OCI-LY7 (cell line): ENCODE measurements at regions not wholly inside any gene's neighbourhood (a gene's known extent, or its start where the extent isn't known, plus 50 kb on each side); places are given as distances from the start of the nearest gene placed in this dataset.

Experiments used
- BruUV-seq: library from RNA; stranded (reverse); fragments of 400-500 nt; replicated peaks from 2 replicates; lab custom pipeline; 2021; lab: Mats Ljungman, UMichigan
- CTCF ChIA-PET: fragments of 300-600 bp; sonication (Branson Sonifier 250); formaldehyde crosslinking; loops from one replicate; lab custom pipeline; 2022; ENCODE audit warnings: antibody characterized with exemption; ENCODE audit not compliant: unreplicated experiment; lab: Charles Lee
- POLR2A ChIA-PET: fragments of 300-600 bp; sonication (Branson Sonifier 250); formaldehyde crosslinking; loops from one replicate; lab custom pipeline; 2022; ENCODE audit warnings: antibody characterized with exemption; lab: Charles Lee
- DNase-seq: peaks from one replicate; pipeline ENCODE4 v3.0.0-alpha.2; 2015; ENCODE audit warnings: low spot score
- H2AFZ ChIP-seq: fragments of 200-600 bp; sonication (generic), shearing (Covaris generic); 2 replicates; pipeline ENCODE4 v1.6.1; 2014; ENCODE audit warnings: mild to moderate bottlenecking, antibody characterized with exemption, low read length, moderate library complexity
- H3K27ac ChIP-seq: fragments of 200-600 bp; sonication (generic); 2 replicates; pipeline ENCODE4 v1.5.1; 2014; ENCODE audit warnings: mixed run types, low read depth, mild to moderate bottlenecking, moderate library complexity, low read length, inconsistent platforms; ENCODE audit not compliant: poor library complexity, severe bottlenecking
- H3K36me3 ChIP-seq: fragments of 200-600 bp; sonication (generic); 2 replicates; pipeline ENCODE4 v1.6.1; 2014; ENCODE audit warnings: mild to moderate bottlenecking, antibody characterized with exemption, low read length, moderate library complexity, mixed read lengths; ENCODE audit not compliant: insufficient read depth
- H3K4me1 ChIP-seq: fragments of 200-600 bp; sonication (generic); 2 replicates; pipeline ENCODE4 v1.5.1; 2014; ENCODE audit warnings: mild to moderate bottlenecking, low read length; ENCODE audit not compliant: insufficient read depth, poor library complexity, severe bottlenecking
- H3K4me2 ChIP-seq: fragments of 200-600 bp; sonication (generic); 2 replicates; pipeline ENCODE4 v1.6.1; 2014; ENCODE audit warnings: mild to moderate bottlenecking, low read length
- H3K4me3 ChIP-seq: fragments of 200-600 bp; sonication (generic); 2 replicates; pipeline ENCODE4 v1.5.1; 2014; ENCODE audit warnings: mild to moderate bottlenecking, low read depth, low read length; ENCODE audit not compliant: poor library complexity, severe bottlenecking
- H3K79me2 ChIP-seq: fragments of 200-600 bp; sonication (generic); 2 replicates; pipeline ENCODE4 v1.6.1; 2016; ENCODE audit warnings: low read depth, mild to moderate bottlenecking, low read length, moderate library complexity, mixed read lengths; ENCODE audit not compliant: insufficient read depth
- H3K9me2 ChIP-seq: fragments of 200-600 bp; sonication (generic); 2 replicates; pipeline ENCODE4 v1.6.1; 2016; ENCODE audit warnings: mild to moderate bottlenecking, low read length, mixed read lengths; ENCODE audit not compliant: insufficient read depth
- H3K9me3 ChIP-seq: fragments of 200-600 bp; sonication (generic); 2 replicates; pipeline ENCODE4 v1.6.1; 2014; ENCODE audit warnings: mild to moderate bottlenecking, mixed run types, low read length, mixed read lengths
- H4K20me1 ChIP-seq: fragments of 200-600 bp; sonication (generic); 2 replicates; pipeline ENCODE4 v1.6.1; 2014; ENCODE audit warnings: mild to moderate bottlenecking, antibody characterized with exemption, low read length, moderate library complexity, mixed read lengths; ENCODE audit not compliant: insufficient read depth
- EZH2phosphoT487 ChIP-seq: fragments of 200-600 bp; sonication (generic); IDR thresholded peaks from 2 replicates; pipeline ENCODE4 v1.6.1; 2018; ENCODE audit warnings: low read depth, borderline replicate concordance, mild to moderate bottlenecking, mixed run types, antibody characterized with exemption, low read length, moderate library complexity, mixed read lengths
- intact Hi-C: fragments of 100-400 bp; cut with micrococcal nuclease; formaldehyde crosslinking; loops from one replicate; pipeline ENCODE4 v1.10.0; 2022; ENCODE audit not compliant: unreplicated experiment
- TF ChIP-seq, protein P1 (sequence below): fragments of 200-600 bp; sonication (generic); conservative IDR thresholded peaks from 2 replicates; pipeline ENCODE4 v1.5.1; 2014; ENCODE audit warnings: mild to moderate bottlenecking, antibody characterized with exemption, low read length, moderate library complexity, mixed read lengths

DNA sequence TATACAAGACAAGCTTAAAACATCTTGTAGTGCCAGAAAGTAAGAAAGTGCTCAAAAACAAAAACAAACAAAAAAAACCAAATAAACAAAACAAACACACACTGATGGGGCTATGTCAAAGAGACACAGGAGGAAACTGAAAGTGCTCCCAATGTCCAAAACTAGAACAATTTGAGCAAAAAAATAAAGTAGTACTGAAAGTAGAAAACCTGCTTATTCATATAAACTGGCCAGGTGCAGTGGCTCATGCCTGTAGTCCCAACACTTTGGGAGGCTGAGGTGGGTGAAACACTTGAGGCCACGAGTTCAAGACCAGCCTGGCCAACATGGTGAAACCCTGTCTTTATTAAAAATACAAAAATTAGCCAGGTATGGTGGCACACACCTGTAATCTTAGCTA lies 129.9 kb downstream of the GLUL start:
- CTCF ChIA-PET: no interaction called here
- no peak for TF ChIP-seq EZH2phosphoT487
- TF ChIP-seq, protein P1, sequence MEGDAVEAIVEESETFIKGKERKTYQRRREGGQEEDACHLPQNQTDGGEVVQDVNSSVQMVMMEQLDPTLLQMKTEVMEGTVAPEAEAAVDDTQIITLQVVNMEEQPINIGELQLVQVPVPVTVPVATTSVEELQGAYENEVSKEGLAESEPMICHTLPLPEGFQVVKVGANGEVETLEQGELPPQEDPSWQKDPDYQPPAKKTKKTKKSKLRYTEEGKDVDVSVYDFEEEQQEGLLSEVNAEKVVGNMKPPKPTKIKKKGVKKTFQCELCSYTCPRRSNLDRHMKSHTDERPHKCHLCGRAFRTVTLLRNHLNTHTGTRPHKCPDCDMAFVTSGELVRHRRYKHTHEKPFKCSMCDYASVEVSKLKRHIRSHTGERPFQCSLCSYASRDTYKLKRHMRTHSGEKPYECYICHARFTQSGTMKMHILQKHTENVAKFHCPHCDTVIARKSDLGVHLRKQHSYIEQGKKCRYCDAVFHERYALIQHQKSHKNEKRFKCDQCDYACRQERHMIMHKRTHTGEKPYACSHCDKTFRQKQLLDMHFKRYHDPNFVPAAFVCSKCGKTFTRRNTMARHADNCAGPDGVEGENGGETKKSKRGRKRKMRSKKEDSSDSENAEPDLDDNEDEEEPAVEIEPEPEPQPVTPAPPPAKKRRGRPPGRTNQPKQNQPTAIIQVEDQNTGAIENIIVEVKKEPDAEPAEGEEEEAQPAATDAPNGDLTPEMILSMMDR: no peak
- H3K9me3 ChIP-seq: no peaks in the 10 kb centered on the region
- no peak overlapping the region for H3K4me2 ChIP-seq
- H3K36me3 ChIP-seq: no peaks in the 10 kb centered on the region
- H2AFZ ChIP-seq: no peak overlapping the region
- intact Hi-C loops: no loop called here
- no peaks in the 10 kb centered on the region for H3K9me2 ChIP-seq
- no peak for DNase-seq
- H3K27ac ChIP-seq: no peak overlapping the region
- no peak overlapping the region for H3K4me3 ChIP-seq
- BruUV-seq: no TSS peak
- H3K4me1 ChIP-seq: no peaks in the 10 kb centered on the region
- POLR2A ChIA-PET: interaction anchor here (1.6 kb wide), 1 partner anchor 11 kb away, joined by 4 read pairs; no protein-coding TSS in a partner anchor
- no peaks in the 10 kb centered on the region for H3K79me2 ChIP-seq
- H4K20me1 ChIP-seq: no peaks in the 10 kb centered on the region

DNA sequence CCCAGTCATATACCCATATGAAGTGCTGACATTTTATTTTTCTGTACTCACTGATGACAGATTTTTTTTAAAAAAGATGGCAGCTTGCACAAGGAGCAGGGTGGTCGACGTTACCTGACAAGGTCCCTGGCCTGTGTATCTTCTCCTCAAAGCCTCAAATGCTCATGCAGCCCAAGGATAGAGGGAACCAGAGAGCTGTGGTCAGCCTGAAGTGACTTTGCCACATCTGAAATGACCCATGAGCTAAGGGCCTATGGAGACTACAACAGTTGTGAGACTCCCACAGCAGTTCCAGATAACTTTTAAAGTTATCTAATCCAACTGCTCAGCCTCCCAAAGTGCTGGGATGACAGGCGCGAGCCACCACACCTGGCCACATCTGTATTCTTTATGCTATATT lies 131.1 kb downstream of the GLUL start:
- TF ChIP-seq, protein P1: no peak
- no peak for TF ChIP-seq EZH2phosphoT487
- intact Hi-C loops: no loop called here
- CTCF ChIA-PET: no interaction called here
- Histone ChIP-seq H3K9me2 (no peaks in the 10 kb centered on the region), H3K9me3 (no peaks in the 10 kb centered on the region), H4K20me1 (no peaks in the 10 kb centered on the region), H3K27ac (no peak overlapping the region), H3K4me2 (no peak overlapping the region), H3K79me2 (no peaks in the 10 kb centered on the region), H3K4me1 (no peaks in the 10 kb centered on the region), H3K36me3 (no peaks in the 10 kb centered on the region), H3K4me3 (no peak overlapping the region), H2AFZ (no peak overlapping the region)
- POLR2A ChIA-PET: interaction anchor here (1.6 kb wide), 1 partner anchor 12 kb away, joined by 4 read pairs; no protein-coding TSS in a partner anchor
- no peak for DNase-seq
- no TSS peak for BruUV-seq

DNA sequence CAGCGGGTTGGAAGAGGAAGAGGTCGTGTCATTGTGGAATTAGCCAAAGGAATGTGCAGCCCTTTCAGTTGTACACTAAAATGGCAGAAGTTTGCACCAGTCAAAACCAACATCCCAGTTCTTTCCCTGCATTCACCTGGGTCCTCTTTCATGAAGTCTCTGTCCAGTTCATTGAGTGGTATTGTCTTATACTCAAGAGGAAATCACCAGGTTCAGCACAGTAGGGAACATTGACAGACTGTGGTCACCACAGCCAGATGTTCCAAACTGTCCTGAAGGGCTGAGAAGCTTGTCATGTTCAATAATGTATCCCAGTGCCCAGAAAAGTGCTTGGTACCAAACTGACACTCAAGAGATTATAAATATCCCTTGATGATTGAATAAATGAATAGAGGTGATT lies 131.6 kb downstream of the GLUL start:
- TF ChIP-seq, protein P1: no peak
- no peak for TF ChIP-seq EZH2phosphoT487
- intact Hi-C loops: no loop called here
- DNase-seq: no peak
- Histone ChIP-seq H3K36me3 (no peaks in the 10 kb centered on the region), H2AFZ (no peak overlapping the region), H3K79me2 (no peaks in the 10 kb centered on the region), H3K27ac (no peak overlapping the region), H4K20me1 (no peaks in the 10 kb centered on the region), H3K4me2 (no peak overlapping the region), H3K9me3 (no peaks in the 10 kb centered on the region), H3K9me2 (no peaks in the 10 kb centered on the region), H3K4me1 (no peaks in the 10 kb centered on the region), H3K4me3 (no peak overlapping the region)
- CTCF ChIA-PET: no interaction called here
- no TSS peak for BruUV-seq
- POLR2A ChIA-PET: interaction anchor here (0.7 to 1.6 kb wide), 2 partner anchors 13 to 171 kb away, joined by 3 to 4 read pairs; no protein-coding TSS in a partner anchor
